NCI-H345 (cell line): ENCODE measurements at regions not wholly inside any gene's neighbourhood (a gene's known extent, or its start where the extent isn't known, plus 50 kb on each side); places are given as distances from the start of the nearest gene placed in this dataset.
"Not testable (repeated sequence)": the region's sequence is repeated elsewhere in the genome, so short reads cannot be mapped to it uniquely, and the experiment has no call there.

Experiments used
- DNase-seq: peaks from one replicate; lab custom pipeline; 2025; lab: John Stamatoyannopoulos, UW

GRCh38 chr1:194420706-194421105 is 1234.3 kb upstream of the B3GALT2 start:
- DNase-seq = no peak

GRCh38 chr1:194419721-194420120 is 1233.3 kb upstream of the B3GALT2 start:
- no peak for DNase-seq

- DNase-seq = no peak
These were observed 1224.3 kb upstream of the B3GALT2 start for GRCh38 chr1:194410756-194411155.

GRCh38 chr1:194407238-194407637 is 1220.8 kb upstream of the B3GALT2 start:
- DNase-seq = not testable (repeated sequence)

GRCh38 chr1:194394676-194395075 is 1208.3 kb upstream of the B3GALT2 start:
- DNase-seq = no peak

- DNase-seq = no peak
These were observed 1201.1 kb upstream of the B3GALT2 start for GRCh38 chr1:194387531-194387930.

GRCh38 chr1:194378517-194378916 is 1192.1 kb upstream of the B3GALT2 start:
- no peak for DNase-seq

- no peak for DNase-seq
These were observed 1188.2 kb upstream of the B3GALT2 start for GRCh38 chr1:194374649-194375048.

GRCh38 chr1:194372266-194372665 is 1185.9 kb upstream of the B3GALT2 start:
- DNase-seq = no peak

- DNase-seq = no peak
These were observed 1183.2 kb upstream of the B3GALT2 start for GRCh38 chr1:194369622-194370021.

- DNase-seq = no peak
These were observed 1182.6 kb upstream of the B3GALT2 start for GRCh38 chr1:194369060-194369459.

- DNase-seq = no peak
These were observed 1180.7 kb upstream of the B3GALT2 start for GRCh38 chr1:194367121-194367520.

- no peak for DNase-seq
These were observed 1180.3 kb upstream of the B3GALT2 start for GRCh38 chr1:194366705-194367104.

GRCh38 chr1:194362327-194362726 is 1175.9 kb upstream of the B3GALT2 start:
- DNase-seq = no peak

GRCh38 chr1:194361374-194362131 is 1175.1 kb upstream of the B3GALT2 start:
- DNase-seq = no peak

- DNase-seq = no peak
These were observed 1171.8 kb upstream of the B3GALT2 start for GRCh38 chr1:194358208-194358581.

GRCh38 chr1:194357573-194358207 is 1171.3 kb upstream of the B3GALT2 start:
- DNase-seq = not testable (repeated sequence)

- DNase-seq = no peak
These were observed 1169.2 kb upstream of the B3GALT2 start for GRCh38 chr1:194355488-194356106.

- no peak for DNase-seq
These were observed 1166.7 kb upstream of the B3GALT2 start for GRCh38 chr1:194353121-194353520.

- DNase-seq = no peak
These were observed 1160.8 kb upstream of the B3GALT2 start for GRCh38 chr1:194347200-194347599.

GRCh38 chr1:194342484-194343262 is 1156.3 kb upstream of the B3GALT2 start:
- DNase-seq = no peak

GRCh38 chr1:194341587-194341986 is 1155.2 kb upstream of the B3GALT2 start:
- no peak for DNase-seq
